ACC112 (cell line): ENCODE measurements at regions not wholly inside any gene's neighbourhood (a gene's known extent, or its start where the extent isn't known, plus 50 kb on each side); places are given as distances from the start of the nearest gene placed in this dataset.

Experiments
- H2AFZ ChIP-seq: fragments of 200-600 bp; sonication (generic); one replicate; pipeline ENCODE4 v1.6.0; 2017; ENCODE audit warnings: antibody characterized with exemption, low read length; ENCODE audit not compliant: unreplicated experiment
- H3K27ac ChIP-seq: fragments of 200-600 bp; sonication (generic); 2 replicates; pipeline ENCODE4 v1.5.1; 2014; ENCODE audit warnings: low read depth, mild to moderate bottlenecking, antibody characterized with exemption, low read length, moderate library complexity
- H3K27me3 ChIP-seq: fragments of 200-600 bp; sonication (generic); 2 replicates; pipeline ENCODE4 v1.6.1; 2014; ENCODE audit warnings: mild to moderate bottlenecking, antibody characterized with exemption, low read length, moderate library complexity, mixed read lengths; ENCODE audit not compliant: insufficient read depth
- H3K36me3 ChIP-seq: fragments of 200-600 bp; sonication (generic); 2 replicates; pipeline ENCODE4 v1.6.1; 2016; ENCODE audit warnings: mild to moderate bottlenecking, antibody characterized with exemption, low read length, moderate library complexity, mixed read lengths; ENCODE audit not compliant: insufficient read depth
- H3K4me1 ChIP-seq: fragments of 200-600 bp; sonication (generic); one replicate; pipeline ENCODE4 v1.6.1; 2016; ENCODE audit warnings: low read length, mixed read lengths; ENCODE audit not compliant: insufficient read depth, unreplicated experiment, control insufficient read depth
- H3K4me3 ChIP-seq: fragments of 200-600 bp; sonication (generic); 2 replicates; pipeline ENCODE4 v1.5.1; 2014; ENCODE audit warnings: mild to moderate bottlenecking, low read depth, low read length
- H3K79me2 ChIP-seq: fragments of 200-600 bp; sonication (generic); one replicate; pipeline ENCODE4 v1.6.0; 2016; ENCODE audit warnings: low read length; ENCODE audit not compliant: control insufficient read depth, unreplicated experiment, insufficient read depth

- Histone ChIP-seq H3K27me3 (no peaks in the 10 kb centered on the region), H3K79me2 (no peaks in the 10 kb centered on the region), H3K36me3 (no peaks in the 10 kb centered on the region), H3K4me3 (no peak overlapping the region), H2AFZ (no peak overlapping the region), H3K27ac (no peak overlapping the region), H3K4me1 (no peaks in the 10 kb centered on the region)
Observed at GRCh38 chr6:163834226-163834970, 419.9 kb downstream of the QKI start.

GRCh38 chr6:163831736-163832135 lies 417.2 kb downstream of the QKI start:
- no peaks in the 10 kb centered on the region for H3K79me2 ChIP-seq
- no peaks in the 10 kb centered on the region for H3K4me1 ChIP-seq
- no peak overlapping the region for H3K4me3 ChIP-seq
- no peaks in the 10 kb centered on the region for H3K27me3 ChIP-seq
- no peak overlapping the region for H2AFZ ChIP-seq
- no peak overlapping the region for H3K27ac ChIP-seq
- H3K36me3 ChIP-seq = no peaks in the 10 kb centered on the region

GRCh38 chr6:163830641-163831040 lies 416.1 kb downstream of the QKI start:
- H3K36me3 ChIP-seq = no peaks in the 10 kb centered on the region
- no peaks in the 10 kb centered on the region for H3K27me3 ChIP-seq
- H2AFZ ChIP-seq = no peak overlapping the region
- no peaks in the 10 kb centered on the region for H3K4me1 ChIP-seq
- H3K4me3 ChIP-seq = no peak overlapping the region
- no peak overlapping the region for H3K27ac ChIP-seq
- H3K79me2 ChIP-seq = no peaks in the 10 kb centered on the region

- H3K79me2 ChIP-seq = no peaks in the 10 kb centered on the region
- H3K36me3 ChIP-seq = no peaks in the 10 kb centered on the region
- H3K27me3 ChIP-seq = no peaks in the 10 kb centered on the region
- no peak overlapping the region for H2AFZ ChIP-seq
- no peaks in the 10 kb centered on the region for H3K4me1 ChIP-seq
- no peak overlapping the region for H3K27ac ChIP-seq
- no peak overlapping the region for H3K4me3 ChIP-seq
Observed at GRCh38 chr6:163828038-163828795, 413.7 kb downstream of the QKI start.

GRCh38 chr6:163827143-163827542 lies 412.6 kb downstream of the QKI start:
- no peaks in the 10 kb centered on the region for H3K79me2 ChIP-seq
- no peak overlapping the region for H3K4me3 ChIP-seq
- H3K36me3 ChIP-seq = no peaks in the 10 kb centered on the region
- no peak overlapping the region for H3K27ac ChIP-seq
- no peak overlapping the region for H2AFZ ChIP-seq
- H3K27me3 ChIP-seq = no peaks in the 10 kb centered on the region
- no peaks in the 10 kb centered on the region for H3K4me1 ChIP-seq

GRCh38 chr6:163826629-163827028 lies 412.1 kb downstream of the QKI start:
- Histone ChIP-seq H3K36me3 (no peaks in the 10 kb centered on the region), H3K27me3 (no peaks in the 10 kb centered on the region), H3K27ac (no peak overlapping the region), H3K79me2 (no peaks in the 10 kb centered on the region), H3K4me1 (no peaks in the 10 kb centered on the region), H3K4me3 (no peak overlapping the region), H2AFZ (no peak overlapping the region)

- no peaks in the 10 kb centered on the region for H3K27me3 ChIP-seq
- no peak overlapping the region for H3K4me3 ChIP-seq
- no peaks in the 10 kb centered on the region for H3K36me3 ChIP-seq
- H3K4me1 ChIP-seq = no peaks in the 10 kb centered on the region
- H3K79me2 ChIP-seq = no peaks in the 10 kb centered on the region
- no peak overlapping the region for H2AFZ ChIP-seq
- no peak overlapping the region for H3K27ac ChIP-seq
Observed at GRCh38 chr6:163825033-163825432, 410.5 kb downstream of the QKI start.

GRCh38 chr6:163823577-163823976 lies 409.1 kb downstream of the QKI start:
- Histone ChIP-seq H2AFZ (no peak overlapping the region), H3K27ac (no peak overlapping the region), H3K27me3 (no peaks in the 10 kb centered on the region), H3K79me2 (no peaks in the 10 kb centered on the region), H3K36me3 (no peaks in the 10 kb centered on the region), H3K4me1 (no peaks in the 10 kb centered on the region), H3K4me3 (no peak overlapping the region)

- Histone ChIP-seq H3K36me3 (no peaks in the 10 kb centered on the region), H3K27me3 (no peaks in the 10 kb centered on the region), H2AFZ (no peak overlapping the region), H3K4me3 (no peak overlapping the region), H3K4me1 (no peaks in the 10 kb centered on the region), H3K27ac (no peak overlapping the region), H3K79me2 (no peaks in the 10 kb centered on the region)
Observed at GRCh38 chr6:163820745-163821458, 406.4 kb downstream of the QKI start.

GRCh38 chr6:163820171-163820570 lies 405.7 kb downstream of the QKI start:
- Histone ChIP-seq H3K4me1 (no peaks in the 10 kb centered on the region), H3K79me2 (no peaks in the 10 kb centered on the region), H3K4me3 (no peak overlapping the region), H3K27ac (no peak overlapping the region), H3K27me3 (no peaks in the 10 kb centered on the region), H2AFZ (no peak overlapping the region), H3K36me3 (no peaks in the 10 kb centered on the region)
